Mesenchymal stem cell (in vitro differentiated cells and primary cell): ENCODE measurements at regions not wholly inside any gene's neighbourhood (a gene's known extent, or its start where the extent isn't known, plus 50 kb on each side); places are given as distances from the start of the nearest gene placed in this dataset.

Experiments used
- DNase-seq: peaks from one replicate; pipeline ENCODE4 v3.0.0-alpha.2; 2013
- H2AFZ ChIP-seq: one replicate; pipeline ENCODE4 v1.6.1; 2013; ENCODE audit warnings: low read depth, mild to moderate bottlenecking, control low read depth, inconsistent platforms, low read length, moderate library complexity
- H2AK5ac ChIP-seq: 2 replicates; pipeline ENCODE4 v1.6.1; 2013; ENCODE audit warnings: low read length, moderate library complexity, mild to moderate bottlenecking, inconsistent platforms; ENCODE audit not compliant: severe bottlenecking
- H2BK120ac ChIP-seq: one replicate; pipeline ENCODE4 v1.6.1; 2013; ENCODE audit warnings: low read depth, mild to moderate bottlenecking, inconsistent platforms, low read length, moderate library complexity
- H2BK12ac ChIP-seq, 2 experiments: one replicate each; pipeline ENCODE4 v1.6.1; 2013; ENCODE audit warnings: inconsistent platforms in 2 of 2, low read length in 2 of 2, mild to moderate bottlenecking in 2 of 2, moderate library complexity in 2 of 2, control low read depth in 1 of 2
- H2BK15ac ChIP-seq: one replicate; pipeline ENCODE4 v1.6.1; 2013; ENCODE audit warnings: mild to moderate bottlenecking, low read depth, inconsistent platforms; ENCODE audit not compliant: poor library complexity, severe bottlenecking
- H2BK5ac ChIP-seq: 2 replicates; pipeline ENCODE4 v1.6.1; 2013; ENCODE audit warnings: low read depth, mild to moderate bottlenecking, low read length, control low read depth, inconsistent platforms; ENCODE audit not compliant: poor library complexity, severe bottlenecking
- H3K14ac ChIP-seq, 2 experiments: one replicate each; pipeline ENCODE4 v1.6.1; 2013; ENCODE audit warnings: inconsistent platforms in 2 of 2, low read length in 2 of 2, control low read depth in 1 of 2, mild to moderate bottlenecking in 1 of 2, moderate library complexity in 1 of 2
- H3K18ac ChIP-seq, 2 experiments: one replicate each; pipeline ENCODE4 v1.6.1; 2013; ENCODE audit warnings: inconsistent platforms in 2 of 2, low read length in 2 of 2, control low read depth in 1 of 2, low read depth in 1 of 2, mild to moderate bottlenecking in 1 of 2
- H3K23ac ChIP-seq, 2 experiments: one replicate each; pipeline ENCODE4 v1.6.1; 2013; ENCODE audit warnings: inconsistent platforms in 2 of 2, low read length in 2 of 2, mild to moderate bottlenecking in 2 of 2, moderate library complexity in 2 of 2, control low read depth in 1 of 2
- H3K27ac ChIP-seq: 2 replicates; pipeline ENCODE4 v1.5.1; 2013; ENCODE audit warnings: mild to moderate bottlenecking, moderate library complexity, low read length, control low read depth, inconsistent platforms; ENCODE audit not compliant: poor library complexity, severe bottlenecking
- H3K27me3 ChIP-seq, 2 experiments: 2 replicates each; pipeline versions ENCODE4 v1.6.1 to v1.7.0; 2013; ENCODE audit warnings: low read length in 2 of 2, mild to moderate bottlenecking in 2 of 2, moderate library complexity in 2 of 2, control low read depth in 1 of 2, inconsistent platforms in 1 of 2; ENCODE audit not compliant: control insufficient read depth in 1 of 2, insufficient read depth in 1 of 2
- H3K36me3 ChIP-seq, 2 experiments: 2 replicates each; pipeline versions ENCODE4 v1.6.1 to v1.7.0; 2013; ENCODE audit warnings: low read length in 2 of 2, control low read depth in 1 of 2, inconsistent platforms in 1 of 2, low read depth in 1 of 2, mild to moderate bottlenecking in 1 of 2; ENCODE audit not compliant: insufficient read depth in 2 of 2, control insufficient read depth in 1 of 2
- H3K4ac ChIP-seq, 2 experiments: one replicate each; pipeline ENCODE4 v1.6.1; 2013; ENCODE audit warnings: inconsistent platforms in 2 of 2, low read length in 2 of 2, mild to moderate bottlenecking in 2 of 2, moderate library complexity in 2 of 2, control low read depth in 1 of 2, low read depth in 1 of 2
- H3K4me1 ChIP-seq: 2 replicates; pipeline ENCODE4 v1.6.1; 2013; ENCODE audit warnings: low read depth, low read length, control low read depth; ENCODE audit not compliant: control insufficient read depth, insufficient read depth
- H3K4me2 ChIP-seq: 2 replicates; pipeline ENCODE4 v1.6.1; 2013; ENCODE audit warnings: low read length, mild to moderate bottlenecking, inconsistent platforms; ENCODE audit not compliant: poor library complexity, severe bottlenecking
- H3K4me3 ChIP-seq, 2 experiments: 2 replicates each; pipeline versions ENCODE4 v1.5.1 to v1.7.0; 2013; ENCODE audit warnings: low read length in 2 of 2, mild to moderate bottlenecking in 2 of 2, control low read depth in 1 of 2, low read depth in 1 of 2; ENCODE audit not compliant: insufficient read depth in 1 of 2
- H3K79me1 ChIP-seq: replicated peaks from 2 replicates; pipeline ENCODE4 v1.6.1; 2013; ENCODE audit warnings: mild to moderate bottlenecking, control low read depth, low read length, inconsistent platforms; ENCODE audit not compliant: poor library complexity, severe bottlenecking
- H3K9ac ChIP-seq: 2 replicates; pipeline ENCODE4 v1.7.0; 2013; ENCODE audit warnings: mild to moderate bottlenecking, low read length, moderate library complexity
- H3K9me3 ChIP-seq: 2 replicates; pipeline ENCODE4 v1.7.0; 2013; ENCODE audit warnings: mild to moderate bottlenecking, low read length; ENCODE audit not compliant: control insufficient read depth
- H4K8ac ChIP-seq: one replicate; pipeline ENCODE4 v1.6.1; 2013; ENCODE audit warnings: inconsistent platforms, mild to moderate bottlenecking, low read length, moderate library complexity
- H4K91ac ChIP-seq: one replicate; pipeline ENCODE4 v1.6.1; 2013; ENCODE audit warnings: mild to moderate bottlenecking, low read length, inconsistent platforms
- WGBS: methylation state at CpG from one replicate; pipeline ENCODE4 v1.1.7; 2013; ENCODE audit warnings: mixed read lengths; 5-methylcytosine and 5-hydroxymethylcytosine counted together

DNA sequence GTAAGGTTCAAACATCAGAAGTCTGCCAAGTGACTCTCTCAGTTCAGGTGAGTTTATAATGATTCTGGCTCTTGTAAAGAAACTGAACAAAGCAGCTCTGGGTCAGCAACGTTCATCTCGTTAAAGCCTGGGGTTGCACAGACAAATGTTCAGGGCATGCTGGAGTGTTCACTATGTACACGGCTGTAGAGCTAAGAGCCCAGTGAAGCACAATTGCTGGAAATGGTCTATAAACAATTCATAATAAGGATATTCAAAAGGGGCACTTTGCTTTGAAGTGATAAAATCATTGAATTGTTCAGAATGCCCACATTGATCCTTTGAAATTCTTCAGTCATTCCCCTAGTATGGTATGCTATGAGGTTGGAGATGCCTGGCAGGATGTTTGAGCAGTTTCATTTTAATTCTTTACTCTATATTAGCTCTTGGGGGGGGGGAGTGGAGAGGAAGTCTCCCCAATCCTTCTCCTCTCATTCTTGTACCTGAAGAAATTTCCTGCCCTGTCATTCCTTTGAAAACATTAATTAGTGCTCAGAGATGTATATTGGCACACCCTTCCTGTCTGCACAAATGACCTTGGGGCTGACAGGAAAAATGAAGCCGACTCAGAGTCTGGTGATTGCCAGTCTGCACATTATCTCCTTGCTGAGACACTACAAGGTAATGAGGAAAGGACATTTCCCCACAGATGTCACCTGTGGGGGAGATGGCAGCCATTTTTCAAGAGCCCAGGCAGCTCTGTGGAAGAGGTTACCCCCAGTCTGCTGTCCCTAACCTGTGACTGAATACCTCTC is 145.5 kb downstream of the DLEU7 start:
- Histone ChIP-seq H4K91ac (no peak overlapping the region), H3K36me3 (no peaks in the 10 kb centered on the region), H2BK12ac (no peak overlapping the region), H2AK5ac (peak overlapping the region; percentile 79), H3K23ac (no peak overlapping the region), H3K27me3 (no peaks in the 10 kb centered on the region), H3K14ac (peak overlapping the region in 1 of 2 experiments; percentile 71), H2AFZ (no peak overlapping the region), H3K9me3 (no peaks in the 10 kb centered on the region), H3K79me1 (no peaks in the 10 kb centered on the region), H2BK5ac (no peak overlapping the region), H3K27ac (no peak overlapping the region), H3K4me1 (peaks cover 9% of the 10 kb centered on the region), H2BK120ac (no peak overlapping the region), H4K8ac (peak overlapping the region; percentile 41), H2BK15ac (no peak overlapping the region), H3K9ac (no peak overlapping the region), H3K4me2 (no peak overlapping the region), H3K4ac (no peak overlapping the region), H3K18ac (no peak overlapping the region), H3K4me3 (no peak overlapping the region)
- DNase-seq = no peak
- 65% methylated on average over 4 of the region's 4 CpGs for WGBS

DNA sequence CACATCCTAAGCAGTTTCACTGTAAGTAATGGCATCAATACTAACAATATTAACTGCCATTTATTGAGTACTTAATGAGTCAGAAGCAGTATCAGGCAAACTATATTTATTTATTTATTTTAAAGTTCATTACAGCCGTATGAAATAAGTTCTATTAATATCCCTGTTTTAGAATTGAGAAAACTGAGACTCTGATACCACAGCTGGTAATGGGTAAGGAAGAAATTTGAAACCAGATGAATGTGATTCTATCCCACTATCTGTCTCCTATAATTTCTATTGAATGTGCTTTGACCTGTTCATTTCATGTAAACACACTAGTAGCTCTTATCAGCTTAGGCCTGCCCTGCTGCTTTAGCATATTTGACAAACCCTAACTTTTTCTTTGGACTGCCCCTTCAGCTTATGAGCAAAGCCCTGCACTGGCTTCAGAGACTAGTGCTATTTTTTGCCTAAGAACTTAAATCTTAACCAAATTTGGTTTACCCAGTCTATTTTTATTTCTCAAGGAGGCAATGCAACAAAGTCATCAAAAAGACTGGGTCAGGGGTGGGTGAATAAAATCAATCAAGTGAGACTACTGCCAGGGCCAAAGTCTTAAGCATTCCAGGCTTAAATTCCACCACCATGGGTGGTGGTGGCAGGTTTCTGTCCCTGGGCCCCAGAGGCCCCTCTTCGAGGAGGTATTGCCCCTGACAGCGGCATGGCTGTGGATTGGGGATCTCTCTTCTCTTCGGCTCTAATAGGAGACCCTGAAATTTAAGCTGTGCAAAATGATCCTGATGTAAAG is 143.4 kb downstream of the DLEU7 start:
- Histone ChIP-seq H3K9ac (no peak overlapping the region), H3K4me3 (no peak overlapping the region), H2BK5ac (no peak overlapping the region), H2AFZ (no peak overlapping the region), H3K9me3 (no peaks in the 10 kb centered on the region), H3K4me2 (peak overlapping the region; percentile 49), H4K91ac (no peak overlapping the region), H3K23ac (no peak overlapping the region), H2BK120ac (no peak overlapping the region), H2BK12ac (no peak overlapping the region), H3K27ac (peak overlapping the region; percentile 86), H2BK15ac (no peak overlapping the region), H3K4me1 (peaks cover 9% of the 10 kb centered on the region), H3K4ac (no peak overlapping the region), H2AK5ac (peak overlapping the region; percentile 64), H3K18ac (no peak overlapping the region), H4K8ac (no peak overlapping the region), H3K79me1 (no peaks in the 10 kb centered on the region), H3K36me3 (no peaks in the 10 kb centered on the region), H3K27me3 (no peaks in the 10 kb centered on the region), H3K14ac (no peak overlapping the region)
- DNase-seq = no peak
- 80% methylated on average over 3 of the region's 4 CpGs for WGBS

DNA sequence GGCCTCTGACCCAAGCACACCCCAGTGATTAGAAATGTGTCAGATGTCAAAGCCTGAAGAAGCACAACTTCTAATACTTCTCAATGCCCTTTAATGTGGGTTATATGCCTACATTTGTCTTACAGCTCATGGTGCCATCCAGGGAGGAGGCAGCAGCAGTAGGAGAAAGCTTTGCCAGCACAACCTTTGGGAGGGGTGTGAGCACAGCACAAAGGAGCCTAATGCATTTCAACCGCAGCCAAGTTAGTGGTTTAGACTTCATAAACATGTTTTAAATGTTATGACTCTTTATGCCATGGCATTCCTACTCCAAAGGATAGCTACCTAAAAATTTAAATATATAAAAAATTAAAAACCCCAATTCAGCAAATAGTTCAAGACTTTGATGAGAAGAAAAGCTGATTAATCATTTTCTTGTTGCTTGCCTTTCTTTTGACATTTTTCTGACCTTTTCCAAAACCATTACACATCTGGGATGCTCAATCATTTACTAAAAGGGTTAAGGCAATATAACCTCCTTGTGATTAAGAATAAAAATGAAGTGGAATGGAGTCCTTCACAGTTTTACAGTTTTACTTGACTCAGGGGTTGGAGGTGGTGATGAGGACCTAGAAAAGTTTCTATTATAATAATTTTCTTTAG is 142.7 kb downstream of the DLEU7 start:
- Histone ChIP-seq H3K4me3 (no peak overlapping the region), H2BK12ac (peak overlapping the region in 1 of 2 experiments; percentile 16), H3K4me1 (peaks cover 9% of the 10 kb centered on the region), H3K4me2 (no peak overlapping the region), H2AK5ac (peak overlapping the region; percentile 64), H3K18ac (no peak overlapping the region), H4K91ac (no peak overlapping the region), H3K27ac (peak overlapping the region; percentile 86), H3K23ac (no peak overlapping the region), H3K36me3 (no peaks in the 10 kb centered on the region), H3K14ac (no peak overlapping the region), H3K27me3 (no peaks in the 10 kb centered on the region), H2BK15ac (no peak overlapping the region), H2BK120ac (no peak overlapping the region), H2BK5ac (no peak overlapping the region), H3K9me3 (no peaks in the 10 kb centered on the region), H3K79me1 (no peaks in the 10 kb centered on the region), H3K9ac (no peak overlapping the region), H4K8ac (no peak overlapping the region), H2AFZ (no peak overlapping the region), H3K4ac (no peak overlapping the region)
- DNase-seq = no peak
- no CpG with 5 or more reads among the region's 1 CpG for WGBS

DNA sequence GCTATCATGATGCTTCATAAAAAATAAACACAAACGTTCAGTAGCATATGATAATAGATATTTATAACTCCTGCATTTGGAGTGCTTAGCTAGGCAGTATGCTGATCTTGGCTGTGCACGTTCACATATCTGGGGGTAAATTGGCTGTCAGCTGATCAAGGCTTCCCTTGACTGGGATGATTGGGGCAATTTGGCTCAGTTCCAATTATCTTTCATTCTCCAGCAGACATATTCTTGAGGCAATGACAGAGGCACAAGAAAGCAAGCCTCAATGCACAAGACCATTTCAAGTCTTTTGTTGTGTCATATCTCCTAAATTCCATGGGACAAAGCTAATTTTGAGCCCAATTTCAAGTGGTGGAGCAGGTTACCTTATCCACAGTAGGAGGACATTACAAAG is 142.0 kb downstream of the DLEU7 start:
- H3K4me3 ChIP-seq = no peak overlapping the region
- H2BK15ac ChIP-seq = no peak overlapping the region
- no peaks in the 10 kb centered on the region for H3K9me3 ChIP-seq
- no peak overlapping the region for H2AFZ ChIP-seq
- no peak overlapping the region for H2BK5ac ChIP-seq
- no peak overlapping the region for H4K91ac ChIP-seq
- H3K27ac ChIP-seq = no peak overlapping the region
- no peak overlapping the region for H3K9ac ChIP-seq
- H2BK120ac ChIP-seq = no peak overlapping the region
- H4K8ac ChIP-seq = no peak overlapping the region
- H3K4ac ChIP-seq = no peak overlapping the region
- H2BK12ac ChIP-seq = no peak overlapping the region
- no peaks in the 10 kb centered on the region for H3K36me3 ChIP-seq
- H3K4me2 ChIP-seq = no peak overlapping the region
- no peaks in the 10 kb centered on the region for H3K27me3 ChIP-seq
- H3K14ac ChIP-seq = no peak overlapping the region
- 85% methylated on average over 1 of the region's 2 CpGs for WGBS
- no peak overlapping the region for H2AK5ac ChIP-seq
- H3K4me1 ChIP-seq = peaks cover 9% of the 10 kb centered on the region
- no peaks in the 10 kb centered on the region for H3K79me1 ChIP-seq
- H3K23ac ChIP-seq = no peak overlapping the region
- no peak for DNase-seq
- H3K18ac ChIP-seq = no peak overlapping the region
